BE2C (cell line): ENCODE measurements at regions not wholly inside any gene's neighbourhood (a gene's known extent, or its start where the extent isn't known, plus 50 kb on each side); places are given as distances from the start of the nearest gene placed in this dataset.
"Not testable (repeated sequence)": the region's sequence is repeated elsewhere in the genome, so short reads cannot be mapped to it uniquely, and the experiment has no call there.

Experiments used
- DNase-seq: peaks from one replicate; pipeline ENCODE4 v3.0.0-alpha.2; 2020
- H3K27me3 ChIP-seq: fragments of 250-450 bp; sonication (Bioruptor Pico); 2 replicates; pipeline ENCODE4 v1.5.1; 2020; ENCODE audit warnings: mild to moderate bottlenecking
- H3K36me3 ChIP-seq: fragments of 250-450 bp; sonication (Bioruptor Pico); 2 replicates; pipeline ENCODE4 v1.5.1; 2020; ENCODE audit warnings: mild to moderate bottlenecking
- H3K4me1 ChIP-seq: fragments of 250-450 bp; sonication (Bioruptor Pico); 2 replicates; pipeline ENCODE4 v1.5.1; 2020
- H3K4me3 ChIP-seq: 2 replicates; pipeline ENCODE4 v1.5.1; 2011; ENCODE audit warnings: low read depth, low read length
- H3K9me3 ChIP-seq: fragments of 250-450 bp; sonication (Bioruptor Pico); 2 replicates; pipeline ENCODE4 v1.5.1; 2020
- TF ChIP-seq, protein P1 (sequence below): IDR thresholded peaks from 2 replicates; pipeline ENCODE4 v1.5.1; 2012; ENCODE audit warnings: mild to moderate bottlenecking, low read depth, low read length

DNA sequence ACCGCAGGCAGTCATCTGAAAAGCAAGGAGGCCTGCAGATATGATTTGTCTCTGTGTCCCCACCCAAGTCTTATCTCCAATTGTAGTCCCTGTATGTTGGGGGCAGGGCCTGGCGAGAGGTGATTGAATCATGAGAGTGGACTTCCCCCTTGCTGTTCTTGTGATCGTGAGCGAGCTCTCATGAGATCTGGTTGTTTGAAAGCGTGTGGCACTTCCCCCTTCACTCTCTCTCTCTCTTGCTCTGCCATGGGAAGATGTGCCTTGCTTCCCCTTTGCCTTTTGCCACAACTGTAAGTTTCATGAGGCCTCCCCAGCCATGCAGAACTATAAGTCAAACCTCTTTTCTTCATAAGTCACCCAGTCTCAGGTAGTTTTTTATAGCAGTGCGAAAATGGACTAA lies 83.3 kb downstream of the TMCO5A start:
- TF ChIP-seq, protein P1, sequence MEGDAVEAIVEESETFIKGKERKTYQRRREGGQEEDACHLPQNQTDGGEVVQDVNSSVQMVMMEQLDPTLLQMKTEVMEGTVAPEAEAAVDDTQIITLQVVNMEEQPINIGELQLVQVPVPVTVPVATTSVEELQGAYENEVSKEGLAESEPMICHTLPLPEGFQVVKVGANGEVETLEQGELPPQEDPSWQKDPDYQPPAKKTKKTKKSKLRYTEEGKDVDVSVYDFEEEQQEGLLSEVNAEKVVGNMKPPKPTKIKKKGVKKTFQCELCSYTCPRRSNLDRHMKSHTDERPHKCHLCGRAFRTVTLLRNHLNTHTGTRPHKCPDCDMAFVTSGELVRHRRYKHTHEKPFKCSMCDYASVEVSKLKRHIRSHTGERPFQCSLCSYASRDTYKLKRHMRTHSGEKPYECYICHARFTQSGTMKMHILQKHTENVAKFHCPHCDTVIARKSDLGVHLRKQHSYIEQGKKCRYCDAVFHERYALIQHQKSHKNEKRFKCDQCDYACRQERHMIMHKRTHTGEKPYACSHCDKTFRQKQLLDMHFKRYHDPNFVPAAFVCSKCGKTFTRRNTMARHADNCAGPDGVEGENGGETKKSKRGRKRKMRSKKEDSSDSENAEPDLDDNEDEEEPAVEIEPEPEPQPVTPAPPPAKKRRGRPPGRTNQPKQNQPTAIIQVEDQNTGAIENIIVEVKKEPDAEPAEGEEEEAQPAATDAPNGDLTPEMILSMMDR, result no peak
- Histone ChIP-seq H3K4me3 (no peak overlapping the region), H3K36me3 (no peaks in the 10 kb centered on the region), H3K9me3 (no peaks in the 10 kb centered on the region), H3K27me3 (0 out of 2 replicates have a peak, but pooled peaks cover 3% of the 10 kb centered on the region), H3K4me1 (no peaks in the 10 kb centered on the region; the same call in 1 of the 2 replicates)
- DNase-seq, result no peak

DNA sequence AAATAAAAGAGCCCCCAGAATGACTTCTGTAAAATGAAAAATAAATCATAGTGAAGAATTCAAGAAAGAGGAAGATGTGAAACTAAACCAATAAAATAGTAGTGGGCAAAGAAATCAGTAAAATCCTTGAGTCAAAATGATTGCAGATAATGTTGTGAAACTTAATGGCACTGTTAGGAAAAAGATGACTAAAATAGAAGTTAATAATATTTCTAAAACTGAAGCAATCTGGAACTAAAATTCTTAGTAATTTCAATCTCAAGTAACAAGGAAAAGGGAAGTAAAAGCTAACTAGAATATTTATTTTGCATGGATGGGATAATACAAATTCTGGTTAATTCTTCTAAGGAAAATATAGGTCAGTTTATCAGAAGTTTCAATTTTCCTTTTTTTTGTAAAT lies 84.6 kb downstream of the TMCO5A start:
- Histone ChIP-seq H3K36me3 (no peaks in the 10 kb centered on the region), H3K27me3 (0 out of 2 replicates have a peak, but pooled peaks cover 3% of the 10 kb centered on the region), H3K4me3 (no peak overlapping the region), H3K4me1 (no peaks in the 10 kb centered on the region; the same call in 1 of the 2 replicates), H3K9me3 (no peaks in the 10 kb centered on the region)
- no peak for DNase-seq
- TF ChIP-seq, protein P1, result no peak

DNA sequence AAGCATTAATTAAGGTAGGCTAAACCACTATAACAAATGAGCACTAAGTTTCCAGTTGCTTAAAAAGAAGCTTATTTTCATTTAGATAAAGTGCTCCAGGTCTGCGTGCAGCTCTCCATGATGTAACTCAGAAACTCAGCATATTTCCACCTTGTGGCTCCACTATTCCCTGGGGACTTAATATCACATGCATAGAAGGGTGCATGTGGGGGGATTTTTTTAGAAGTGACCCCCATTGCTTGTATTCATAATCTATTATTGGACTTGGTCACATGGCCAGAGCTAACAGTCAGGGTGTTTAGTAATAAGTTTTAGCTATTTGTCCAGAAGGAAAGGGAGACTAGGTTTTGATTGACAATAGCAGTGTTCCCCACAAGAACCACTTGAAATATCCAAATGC lies 86.8 kb downstream of the TMCO5A start:
- Histone ChIP-seq H3K9me3 (no peaks in the 10 kb centered on the region), H3K4me1 (no peaks in the 10 kb centered on the region; the same call in 1 of the 2 replicates), H3K36me3 (no peaks in the 10 kb centered on the region), H3K4me3 (no peak overlapping the region), H3K27me3 (no peaks in the 10 kb centered on the region)
- TF ChIP-seq, protein P1, result no peak
- DNase-seq, result no peak

DNA sequence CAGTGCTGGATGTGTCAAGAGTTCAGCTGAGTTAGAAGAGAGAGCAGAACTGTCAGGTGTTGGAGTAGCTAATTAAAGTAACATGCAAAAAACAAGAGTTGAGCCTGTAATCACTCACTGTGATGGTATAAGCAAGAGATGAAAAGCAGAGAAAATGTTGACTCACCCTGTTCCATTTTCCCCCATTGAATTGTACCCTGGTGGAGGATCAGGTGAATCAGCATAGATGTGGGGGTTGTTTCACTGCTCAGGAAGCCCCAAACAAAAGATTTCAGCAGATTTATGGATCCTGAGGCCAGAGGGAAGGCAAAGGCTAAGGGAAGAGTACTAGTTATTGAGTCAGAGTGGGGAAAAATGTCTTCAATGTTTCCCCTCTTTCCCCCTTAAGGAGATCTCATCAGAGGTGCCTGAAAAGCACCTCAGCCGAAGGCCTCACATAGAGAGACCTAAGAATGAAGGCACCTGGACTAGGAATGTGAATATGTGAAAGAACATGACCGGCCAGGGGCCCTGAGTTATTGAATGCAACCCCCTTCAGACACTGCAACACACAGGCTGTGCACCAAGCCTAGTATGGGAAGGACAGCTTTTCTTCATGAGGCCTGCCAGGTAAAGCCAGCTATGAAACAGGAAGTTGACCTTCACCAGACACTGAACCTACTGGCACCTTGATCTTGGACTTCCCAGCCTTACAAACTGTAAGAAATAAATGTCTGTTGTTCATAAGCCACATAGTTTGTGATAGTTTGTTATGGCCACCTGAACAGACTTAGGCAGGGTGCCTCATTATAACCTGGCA lies 90.1 kb downstream of the TMCO5A start:
- H3K4me3 ChIP-seq, result no peak overlapping the region
- DNase-seq, result no peak
- no peaks in the 10 kb centered on the region; the same call in 1 of the 2 replicates for H3K4me1 ChIP-seq
- H3K27me3 ChIP-seq, result no peaks in the 10 kb centered on the region
- TF ChIP-seq, protein P1, result no peak
- no peaks in the 10 kb centered on the region for H3K36me3 ChIP-seq
- H3K9me3 ChIP-seq, result no peaks in the 10 kb centered on the region

DNA sequence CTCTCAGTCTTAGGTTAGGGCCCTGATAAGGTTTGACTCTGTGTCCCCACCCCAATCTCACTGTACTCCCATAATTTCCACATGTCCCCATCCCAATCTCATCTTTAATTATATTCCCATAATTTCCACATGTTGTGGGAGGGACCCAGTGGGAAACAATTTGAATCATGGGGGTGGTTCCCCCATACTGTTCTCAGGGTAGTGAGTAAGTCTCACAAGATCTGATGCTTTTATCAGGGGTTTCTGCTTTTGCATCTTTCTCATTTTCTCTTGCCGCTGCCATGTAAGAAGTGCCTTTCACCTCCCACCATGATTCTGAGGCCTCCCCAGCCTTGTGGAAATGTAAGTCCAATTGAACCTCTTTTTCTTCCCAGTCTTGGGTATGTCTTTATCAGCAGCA lies 91.2 kb downstream of the TMCO5A start:
- H3K4me1 ChIP-seq, H3K27me3 ChIP-seq, DNase-seq, H3K36me3 ChIP-seq, H3K9me3 ChIP-seq, H3K4me3 ChIP-seq: not testable (repeated sequence)

DNA sequence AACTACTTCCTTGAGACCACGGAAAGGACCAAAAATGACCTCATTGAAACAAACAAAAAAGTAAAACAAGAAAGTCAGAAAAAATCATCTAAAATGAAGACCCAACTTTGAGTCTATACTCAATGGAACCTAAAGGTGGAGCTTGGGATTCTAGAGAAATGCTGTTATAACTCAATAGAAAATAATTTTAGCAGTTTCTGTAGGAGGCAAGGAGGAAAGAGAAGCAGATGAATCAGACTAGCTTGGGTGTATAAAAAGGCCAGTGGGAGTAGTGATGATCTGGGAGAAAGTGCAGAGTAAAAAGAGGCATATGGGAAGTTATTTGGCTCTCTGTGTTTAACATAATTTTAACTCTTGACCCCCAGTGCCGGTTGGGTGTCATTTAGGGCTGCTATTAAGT lies 94.4 kb downstream of the TMCO5A start:
- H3K9me3 ChIP-seq, result no peaks in the 10 kb centered on the region
- TF ChIP-seq, protein P1, result no peak
- H3K4me1 ChIP-seq, result no peaks in the 10 kb centered on the region
- no peaks in the 10 kb centered on the region for H3K36me3 ChIP-seq
- H3K27me3 ChIP-seq, result no peaks in the 10 kb centered on the region
- no peak overlapping the region for H3K4me3 ChIP-seq
- no peak for DNase-seq
